OCI-LY1 (cell line): ENCODE measurements at regions not wholly inside any gene's neighbourhood (a gene's known extent, or its start where the extent isn't known, plus 50 kb on each side); places are given as distances from the start of the nearest gene placed in this dataset.

Source experiments
- H2AFZ ChIP-seq: fragments of 200-600 bp; sonication (generic), shearing (Covaris generic); 2 replicates; pipeline ENCODE4 v1.6.0; 2014; ENCODE audit warnings: antibody characterized with exemption, mild to moderate bottlenecking, low read length
- H3F3A ChIP-seq: fragments of 200-600 bp; sonication (generic), shearing (Covaris generic); 2 replicates; pipeline ENCODE4 v1.6.0; 2014; ENCODE audit warnings: mild to moderate bottlenecking, antibody characterized with exemption, low read length, moderate library complexity; ENCODE audit not compliant: insufficient read depth
- H3K27ac ChIP-seq: fragments of 200-600 bp; sonication (generic); 2 replicates; pipeline ENCODE4 v1.5.1; 2014; ENCODE audit warnings: low read length, mixed run types, mild to moderate bottlenecking, low read depth; ENCODE audit not compliant: poor library complexity, severe bottlenecking
- H3K27me3 ChIP-seq: fragments of 200-600 bp; sonication (generic); 2 replicates; pipeline ENCODE4 v1.6.0; 2014; ENCODE audit warnings: antibody characterized with exemption, mild to moderate bottlenecking, low read length, moderate library complexity; ENCODE audit not compliant: insufficient read depth
- H3K36me3 ChIP-seq: fragments of 200-600 bp; sonication (generic); 2 replicates; pipeline ENCODE4 v1.6.1; 2014; ENCODE audit warnings: mild to moderate bottlenecking, antibody characterized with exemption, low read length, moderate library complexity, mixed read lengths; ENCODE audit not compliant: insufficient read depth
- H3K4me1 ChIP-seq: fragments of 200-600 bp; sonication (generic); 2 replicates; pipeline ENCODE4 v1.5.1; 2014; ENCODE audit warnings: mild to moderate bottlenecking, low read length, moderate library complexity; ENCODE audit not compliant: insufficient read depth, severe bottlenecking
- H3K4me2 ChIP-seq: fragments of 200-600 bp; sonication (generic), shearing (Covaris generic); 2 replicates; pipeline ENCODE4 v1.6.1; 2014; ENCODE audit warnings: low read length
- H3K4me3 ChIP-seq: fragments of 200-600 bp; sonication (generic); 2 replicates; pipeline ENCODE4 v1.5.1; 2014; ENCODE audit warnings: low read length, low read depth, mild to moderate bottlenecking, mixed read lengths; ENCODE audit not compliant: poor library complexity, severe bottlenecking
- H3K79me2 ChIP-seq: fragments of 200-600 bp; shearing (Covaris generic); 2 replicates; pipeline ENCODE4 v1.6.1; 2016; ENCODE audit warnings: mixed run types, low read length, mixed read lengths; ENCODE audit not compliant: insufficient read depth
- H3K9ac ChIP-seq: fragments of 200-600 bp; sonication (generic), shearing (Covaris generic); 2 replicates; pipeline ENCODE4 v1.6.1; 2014; ENCODE audit warnings: mild to moderate bottlenecking, low read length, mixed read lengths
- H3K9me2 ChIP-seq: fragments of 200-600 bp; sonication (generic), shearing (Covaris generic); 2 replicates; pipeline ENCODE4 v1.6.1; 2014; ENCODE audit warnings: low read depth, mild to moderate bottlenecking, low read length, mixed read lengths
- H3K9me3 ChIP-seq: fragments of 200-600 bp; shearing (Covaris generic); 2 replicates; pipeline ENCODE4 v1.6.1; 2014; ENCODE audit warnings: low read length, mixed read lengths
- H4K20me1 ChIP-seq: fragments of 200-600 bp; sonication (generic), shearing (Covaris generic); 2 replicates; pipeline ENCODE4 v1.6.0; 2016; ENCODE audit warnings: mild to moderate bottlenecking, low read length; ENCODE audit not compliant: insufficient read depth
- EZH2 ChIP-seq: fragments of 200-600 bp; sonication (generic), shearing (Covaris generic); IDR thresholded peaks from 2 replicates; pipeline ENCODE4 v1.8.0; 2017; ENCODE audit warnings: borderline replicate concordance, mixed run types, mild to moderate bottlenecking, antibody characterized with exemption, low read length, moderate library complexity, mixed read lengths
- TF ChIP-seq, protein P1 (sequence below): fragments of 200-600 bp; sonication (generic), shearing (Covaris generic); IDR thresholded peaks from 2 replicates; pipeline ENCODE4 v1.5.1; 2017; ENCODE audit warnings: mild to moderate bottlenecking, antibody characterized with exemption, low read length, moderate library complexity, mixed read lengths

DNA sequence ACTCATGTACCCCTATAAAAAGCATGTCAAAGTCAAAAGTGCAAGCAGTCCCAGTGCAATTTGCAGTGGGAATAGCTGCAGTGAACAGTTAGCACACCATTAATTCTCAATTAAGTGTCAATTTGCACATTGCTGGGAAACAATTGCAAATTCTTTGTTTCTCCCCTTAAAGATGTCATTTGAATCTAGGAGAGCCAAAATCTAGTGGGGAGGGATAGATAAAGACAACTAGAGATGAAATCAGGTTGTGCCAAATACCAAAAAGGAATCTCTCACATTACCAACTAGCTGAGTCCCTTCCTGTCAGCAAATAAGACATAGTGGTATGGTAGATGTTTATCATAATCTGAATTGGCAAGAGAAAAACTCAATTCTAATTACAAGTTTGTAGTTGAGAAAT is 330.7 kb downstream of the NUF2 start:
- Histone ChIP-seq H3K4me2 (no peak overlapping the region), H3K4me3 (no peak overlapping the region), H3K9me2 (no peaks in the 10 kb centered on the region), H3F3A (no peaks in the 10 kb centered on the region), H3K27ac (no peak overlapping the region), H3K4me1 (no peaks in the 10 kb centered on the region), H3K36me3 (no peaks in the 10 kb centered on the region), H3K9me3 (no peaks in the 10 kb centered on the region), H3K9ac (no peak overlapping the region), H4K20me1 (no peaks in the 10 kb centered on the region), H3K79me2 (no peaks in the 10 kb centered on the region), H2AFZ (no peak overlapping the region), H3K27me3 (no peaks in the 10 kb centered on the region)
- no peak for TF ChIP-seq EZH2
- TF ChIP-seq, protein P1, sequence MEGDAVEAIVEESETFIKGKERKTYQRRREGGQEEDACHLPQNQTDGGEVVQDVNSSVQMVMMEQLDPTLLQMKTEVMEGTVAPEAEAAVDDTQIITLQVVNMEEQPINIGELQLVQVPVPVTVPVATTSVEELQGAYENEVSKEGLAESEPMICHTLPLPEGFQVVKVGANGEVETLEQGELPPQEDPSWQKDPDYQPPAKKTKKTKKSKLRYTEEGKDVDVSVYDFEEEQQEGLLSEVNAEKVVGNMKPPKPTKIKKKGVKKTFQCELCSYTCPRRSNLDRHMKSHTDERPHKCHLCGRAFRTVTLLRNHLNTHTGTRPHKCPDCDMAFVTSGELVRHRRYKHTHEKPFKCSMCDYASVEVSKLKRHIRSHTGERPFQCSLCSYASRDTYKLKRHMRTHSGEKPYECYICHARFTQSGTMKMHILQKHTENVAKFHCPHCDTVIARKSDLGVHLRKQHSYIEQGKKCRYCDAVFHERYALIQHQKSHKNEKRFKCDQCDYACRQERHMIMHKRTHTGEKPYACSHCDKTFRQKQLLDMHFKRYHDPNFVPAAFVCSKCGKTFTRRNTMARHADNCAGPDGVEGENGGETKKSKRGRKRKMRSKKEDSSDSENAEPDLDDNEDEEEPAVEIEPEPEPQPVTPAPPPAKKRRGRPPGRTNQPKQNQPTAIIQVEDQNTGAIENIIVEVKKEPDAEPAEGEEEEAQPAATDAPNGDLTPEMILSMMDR = no peak

DNA sequence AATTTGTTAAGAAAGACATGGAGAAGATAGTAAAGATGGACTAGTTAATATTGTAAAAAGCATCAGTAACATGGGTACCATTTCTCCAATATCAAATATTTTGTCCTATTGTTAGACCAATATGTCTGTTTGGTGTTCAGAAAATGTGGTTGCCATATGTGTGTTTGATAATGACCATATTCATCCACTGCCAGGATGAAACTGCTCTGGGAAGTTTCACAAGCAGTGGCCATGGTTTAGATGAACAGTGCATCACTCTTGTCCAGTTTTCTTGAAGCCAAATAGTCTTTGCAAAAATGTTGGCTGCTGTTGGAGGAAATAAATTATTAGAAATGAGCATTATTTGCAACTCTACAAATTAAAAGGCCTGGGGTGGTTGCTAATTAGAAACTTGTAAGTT is 333.8 kb downstream of the NUF2 start:
- Histone ChIP-seq H3K4me3 (no peak overlapping the region), H3K79me2 (no peaks in the 10 kb centered on the region), H3K27me3 (no peaks in the 10 kb centered on the region), H3K27ac (no peak overlapping the region), H3F3A (no peaks in the 10 kb centered on the region), H3K9ac (no peak overlapping the region), H3K36me3 (no peaks in the 10 kb centered on the region), H4K20me1 (no peaks in the 10 kb centered on the region), H3K4me1 (no peaks in the 10 kb centered on the region), H3K9me2 (no peaks in the 10 kb centered on the region), H3K9me3 (no peaks in the 10 kb centered on the region), H3K4me2 (no peak overlapping the region), H2AFZ (no peak overlapping the region)
- TF ChIP-seq, protein P1 = no peak
- no peak for TF ChIP-seq EZH2

DNA sequence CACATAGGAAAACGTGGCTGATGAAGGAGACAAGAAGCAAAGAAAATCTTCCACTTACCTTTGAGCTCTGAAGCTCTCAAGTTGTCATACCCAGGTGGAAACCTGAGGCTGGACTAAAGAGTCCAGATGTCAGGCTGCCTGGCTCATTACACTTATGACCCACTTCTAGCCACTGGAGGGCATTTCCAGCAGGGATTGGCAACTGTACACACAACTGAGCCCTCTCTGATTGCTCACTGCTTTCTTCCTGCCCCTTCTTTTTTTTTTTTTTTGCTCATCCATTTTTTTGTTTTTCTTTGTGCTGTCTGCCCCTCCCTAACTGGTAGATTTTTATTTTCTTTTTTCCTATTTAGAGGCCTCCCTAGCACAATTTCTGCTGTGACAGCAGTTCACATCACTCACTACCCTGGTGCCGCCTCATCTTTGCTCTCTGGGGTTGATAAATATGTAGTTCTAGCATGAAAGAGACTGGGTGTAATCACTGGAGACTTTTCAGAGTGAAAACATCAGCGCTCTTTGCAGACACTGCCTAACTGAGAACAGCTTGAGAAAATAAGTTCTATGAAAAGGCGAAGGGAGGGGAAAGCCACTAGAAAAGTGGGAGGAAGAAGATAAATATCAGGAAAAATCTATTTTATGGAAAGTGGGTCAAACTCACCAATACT is 334.5 kb downstream of the NUF2 start:
- H3K9me3 ChIP-seq = no peaks in the 10 kb centered on the region
- H3K4me1 ChIP-seq = no peaks in the 10 kb centered on the region
- no peak overlapping the region for H2AFZ ChIP-seq
- H3K4me3 ChIP-seq = no peak overlapping the region
- H3K9ac ChIP-seq = no peak overlapping the region
- no peaks in the 10 kb centered on the region for H3F3A ChIP-seq
- no peaks in the 10 kb centered on the region for H4K20me1 ChIP-seq
- no peak overlapping the region for H3K4me2 ChIP-seq
- H3K79me2 ChIP-seq = no peaks in the 10 kb centered on the region
- TF ChIP-seq EZH2 = no peak
- TF ChIP-seq, protein P1 = no peak
- H3K27me3 ChIP-seq = no peaks in the 10 kb centered on the region
- no peaks in the 10 kb centered on the region for H3K36me3 ChIP-seq
- no peak overlapping the region for H3K27ac ChIP-seq
- H3K9me2 ChIP-seq = no peaks in the 10 kb centered on the region
